Caco-2 (cell line): ENCODE measurements at regions not wholly inside any gene's neighbourhood (a gene's known extent, or its start where the extent isn't known, plus 50 kb on each side); places are given as distances from the start of the nearest gene placed in this dataset.

Experiments
- BruUV-seq: library from RNA; stranded (reverse); fragments of 400-500 nt; replicated peaks from 2 replicates; lab custom pipeline; 2021; lab: Mats Ljungman, UMichigan
- CTCF ChIA-PET: fragments of 300-600 bp; sonication (Branson Sonifier 250); formaldehyde crosslinking; loops from one replicate; lab custom pipeline; 2022; ENCODE audit warnings: antibody characterized with exemption; lab: Charles Lee
- POLR2A ChIA-PET: fragments of 300-600 bp; sonication (Branson Sonifier 250); formaldehyde crosslinking; loops from one replicate; lab custom pipeline; 2022; ENCODE audit warnings: antibody characterized with exemption; lab: Charles Lee
- DNase-seq, 2 experiments: peaks; one replicate each; pipeline versions ENCODE4 v3.0.0 to v3.0.0-alpha.2; 2020 to 2022
- H3K27me3 ChIP-seq: replicated peaks from 2 replicates; pipeline ENCODE4 v1.6.0; 2011; ENCODE audit warnings: low read length; ENCODE audit not compliant: control insufficient read depth, insufficient read depth
- H3K36me3 ChIP-seq: 2 replicates; pipeline ENCODE4 v1.5.1; 2011; ENCODE audit warnings: low read length; ENCODE audit not compliant: control insufficient read depth, insufficient read depth
- H3K4me1 ChIP-seq: fragments of 250-450 bp; sonication (Bioruptor Pico); 2 replicates; pipeline ENCODE4 v1.5.1; 2020; ENCODE audit warnings: mild to moderate bottlenecking
- H3K4me3 ChIP-seq: 2 replicates; pipeline ENCODE4 v1.5.1; 2011; ENCODE audit warnings: low read depth, mild to moderate bottlenecking, control low read depth, low read length
- H3K9me3 ChIP-seq: fragments of 250-450 bp; sonication (Bioruptor Pico); 2 replicates; pipeline ENCODE4 v1.5.1; 2020; ENCODE audit warnings: mild to moderate bottlenecking, moderate library complexity
- H3K27ac Mint-ChIP-seq: one replicate; pipeline ENCODE4 v1.8.0; 2022; ENCODE audit warnings: mixed read lengths; ENCODE audit not compliant: unreplicated experiment
- H3K27me3 Mint-ChIP-seq: one replicate; pipeline ENCODE4 v1.8.0; 2022; ENCODE audit warnings: mixed read lengths; ENCODE audit not compliant: insufficient read depth, unreplicated experiment
- H3K36me3 Mint-ChIP-seq: one replicate; pipeline ENCODE4 v1.8.0; 2022; ENCODE audit warnings: mild to moderate bottlenecking, mixed read lengths; ENCODE audit not compliant: insufficient read depth, unreplicated experiment
- H3K4me1 Mint-ChIP-seq: one replicate; pipeline ENCODE4 v1.8.0; 2022; ENCODE audit warnings: low read depth, mixed read lengths; ENCODE audit not compliant: unreplicated experiment
- H3K4me3 Mint-ChIP-seq: one replicate; pipeline ENCODE4 v1.8.0; 2022; ENCODE audit warnings: mild to moderate bottlenecking, moderate library complexity, mixed read lengths; ENCODE audit not compliant: unreplicated experiment
- H3K9me3 Mint-ChIP-seq: one replicate; pipeline ENCODE4 v1.8.0; 2022; ENCODE audit warnings: mixed read lengths; ENCODE audit not compliant: unreplicated experiment
- intact Hi-C: fragments of 100-400 bp; cut with micrococcal nuclease; formaldehyde crosslinking; loops from one replicate; pipeline ENCODE4 v1.10.0; 2022; ENCODE audit not compliant: unreplicated experiment
- TF ChIP-seq, protein P1 (sequence below), 2 experiments: fragments of 200-600 bp in 1 of 2; IDR thresholded peaks; 1 replicate in 1 of 2; 2 replicates in 1 of 2; pipeline versions ENCODE4 v1.5.1 to v1.8.0; 2011 to 2022; ENCODE audit warnings: antibody characterized with exemption in 1 of 2, control low read depth in 1 of 2, inconsistent platforms in 1 of 2, low read depth in 1 of 2, low read length in 1 of 2, mild to moderate bottlenecking in 1 of 2, moderate library complexity in 1 of 2; ENCODE audit not compliant: insufficient read depth in 1 of 2, severe bottlenecking in 1 of 2, unreplicated experiment in 1 of 2

DNA sequence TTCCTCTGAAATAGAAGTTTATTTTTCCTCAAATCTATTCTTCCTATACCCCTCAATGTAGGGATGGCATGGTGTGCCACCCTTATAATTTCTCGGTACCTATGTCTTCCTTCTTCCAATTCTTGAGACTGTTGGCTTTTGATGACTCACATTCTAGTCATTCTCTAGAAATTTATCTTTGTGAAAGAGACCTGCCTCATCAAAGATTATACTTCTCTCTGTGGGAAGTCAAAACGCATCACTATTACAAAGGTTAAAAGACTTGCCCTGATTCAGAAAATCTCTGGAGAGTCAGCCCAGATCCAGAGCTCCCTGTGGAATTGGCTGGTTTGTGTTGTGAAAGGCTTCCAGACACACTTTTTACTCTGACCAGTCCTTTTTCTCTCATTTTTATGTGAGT is 65.9 kb upstream of the FSTL5 start:
- Mint-ChIP-seq H3K27ac (no peak overlapping the region), H3K4me3 (no peak overlapping the region), H3K4me1 (no peaks in the 10 kb centered on the region), H3K36me3 (no peaks in the 10 kb centered on the region), H3K9me3 (no peaks in the 10 kb centered on the region), H3K27me3 (no peaks in the 10 kb centered on the region)
- H3K4me1 ChIP-seq, result no peaks in the 10 kb centered on the region
- H3K36me3 ChIP-seq, result no peaks in the 10 kb centered on the region
- no peaks in the 10 kb centered on the region for H3K27me3 ChIP-seq
- ChIA-PET CTCF (no interaction called here), POLR2A (no interaction called here)
- intact Hi-C loops, result no loop called here
- H3K4me3 ChIP-seq, result no peak overlapping the region
- no peaks in the 10 kb centered on the region for H3K9me3 ChIP-seq
- TF ChIP-seq, protein P1, sequence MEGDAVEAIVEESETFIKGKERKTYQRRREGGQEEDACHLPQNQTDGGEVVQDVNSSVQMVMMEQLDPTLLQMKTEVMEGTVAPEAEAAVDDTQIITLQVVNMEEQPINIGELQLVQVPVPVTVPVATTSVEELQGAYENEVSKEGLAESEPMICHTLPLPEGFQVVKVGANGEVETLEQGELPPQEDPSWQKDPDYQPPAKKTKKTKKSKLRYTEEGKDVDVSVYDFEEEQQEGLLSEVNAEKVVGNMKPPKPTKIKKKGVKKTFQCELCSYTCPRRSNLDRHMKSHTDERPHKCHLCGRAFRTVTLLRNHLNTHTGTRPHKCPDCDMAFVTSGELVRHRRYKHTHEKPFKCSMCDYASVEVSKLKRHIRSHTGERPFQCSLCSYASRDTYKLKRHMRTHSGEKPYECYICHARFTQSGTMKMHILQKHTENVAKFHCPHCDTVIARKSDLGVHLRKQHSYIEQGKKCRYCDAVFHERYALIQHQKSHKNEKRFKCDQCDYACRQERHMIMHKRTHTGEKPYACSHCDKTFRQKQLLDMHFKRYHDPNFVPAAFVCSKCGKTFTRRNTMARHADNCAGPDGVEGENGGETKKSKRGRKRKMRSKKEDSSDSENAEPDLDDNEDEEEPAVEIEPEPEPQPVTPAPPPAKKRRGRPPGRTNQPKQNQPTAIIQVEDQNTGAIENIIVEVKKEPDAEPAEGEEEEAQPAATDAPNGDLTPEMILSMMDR (IDR thresholded peaks at IDR 0.05; ENCODE audit: insufficient read depth in 1 of 2, low read depth in 1 of 2, low read length in 1 of 2, severe bottlenecking in 1 of 2, unreplicated experiment in 1 of 2), result no peak
- DNase-seq, result no peak
- no TSS peak for BruUV-seq

DNA sequence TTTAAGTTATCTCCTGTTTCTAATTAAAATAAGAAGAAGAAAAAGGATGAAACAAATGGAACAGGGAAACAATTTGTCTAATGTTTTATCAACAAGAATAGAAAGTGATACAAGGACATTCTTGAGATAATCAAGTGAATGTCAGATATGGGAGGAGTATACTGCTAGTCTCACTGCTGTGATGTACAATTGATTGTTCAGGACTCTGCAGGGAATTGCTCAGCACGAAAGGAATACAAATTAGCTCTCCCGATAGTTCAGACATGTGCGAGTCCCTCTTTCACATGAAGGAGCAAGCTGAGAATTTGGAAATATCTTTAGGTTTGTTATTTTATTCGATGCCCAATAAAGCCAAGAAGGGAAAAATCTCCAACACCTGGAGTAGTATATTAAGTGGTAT is 57.3 kb upstream of the FSTL5 start:
- Histone ChIP-seq H3K9me3 (no peaks in the 10 kb centered on the region), H3K36me3 (no peaks in the 10 kb centered on the region), H3K4me1 (no peaks in the 10 kb centered on the region), H3K4me3 (no peak overlapping the region), H3K27me3 (no peaks in the 10 kb centered on the region)
- TF ChIP-seq, protein P1 (IDR thresholded peaks at IDR 0.05; ENCODE audit: insufficient read depth in 1 of 2, low read depth in 1 of 2, low read length in 1 of 2, severe bottlenecking in 1 of 2, unreplicated experiment in 1 of 2), result no peak
- no peak for DNase-seq
- POLR2A ChIA-PET, result no interaction called here
- BruUV-seq, result no TSS peak
- H3K27me3 Mint-ChIP-seq, result no peaks in the 10 kb centered on the region
- no peaks in the 10 kb centered on the region for H3K36me3 Mint-ChIP-seq
- H3K27ac Mint-ChIP-seq, result no peak overlapping the region
- H3K4me1 Mint-ChIP-seq, result no peaks in the 10 kb centered on the region
- no peak overlapping the region for H3K4me3 Mint-ChIP-seq
- CTCF ChIA-PET, result no interaction called here
- no peaks in the 10 kb centered on the region for H3K9me3 Mint-ChIP-seq
- intact Hi-C loops, result no loop called here
